Psoas muscle (tissue), 7 donors: ENCODE measurements at regions not wholly inside any gene's neighbourhood (a gene's known extent, or its start where the extent isn't known, plus 50 kb on each side); places are given as distances from the start of the nearest gene placed in this dataset.
"Not testable (repeated sequence)": the region's sequence is repeated elsewhere in the genome, so short reads cannot be mapped to it uniquely, and the experiment has no call there.

Experiments
- ATAC-seq, 4 donors: fragments of 200-7000 bp; cut with Tn5 transposase; one replicate each; pipeline ENCODE4 v1.9.1; 2020; ENCODE audit warnings: moderate library complexity in 3 of 4, mild to moderate bottlenecking in 2 of 4
- DNase-seq, 2 donors: peaks; one replicate each; pipeline ENCODE4 v3.0.0-alpha.2; 2020
- H3K27ac ChIP-seq: fragments of 200-600 bp; one replicate; pipeline ENCODE4 v1.8.0; 2022
- H3K27me3 ChIP-seq, 3 donors: fragments of 200-600 bp in 1 of 3; one replicate each; pipeline versions ENCODE4 v1.6.1 to v1.8.0; 2013 to 2022; ENCODE audit warnings: low read length in 2 of 3, mild to moderate bottlenecking in 2 of 3, moderate library complexity in 1 of 3; ENCODE audit not compliant: insufficient read depth in 3 of 3
- H3K36me3 ChIP-seq, 2 donors: fragments of 200-600 bp in 1 of 2; one replicate each; pipeline versions ENCODE4 v1.6.1 to v1.8.0; 2013 to 2022; ENCODE audit warnings: low read depth in 1 of 2, mild to moderate bottlenecking in 1 of 2, moderate library complexity in 1 of 2; ENCODE audit not compliant: insufficient read depth in 1 of 2
- H3K4me1 ChIP-seq: fragments of 200-600 bp; one replicate; pipeline ENCODE4 v1.8.0; 2022
- H3K4me3 ChIP-seq: fragments of 200-600 bp; one replicate; pipeline ENCODE4 v1.8.0; 2022; ENCODE audit warnings: mild to moderate bottlenecking
- H3K9me3 ChIP-seq: fragments of 200-600 bp; one replicate; pipeline ENCODE4 v1.8.0; 2022
- CTCF ChIP-seq: fragments of 200-600 bp; IDR thresholded peaks from one replicate; pipeline ENCODE4 v1.8.0; 2022; ENCODE audit warnings: antibody characterized with exemption
- WGBS, 3 donors: extraction: QIAGEN DNeasy Blood & Tissue Kit; methylation state at CpG; one replicate each; pipeline versions ENCODE4 v1.1.6 to v1.1.7; 2013; 5-methylcytosine and 5-hydroxymethylcytosine counted together
- intact Hi-C, 2 donors: fragments of 100-400 bp; cut with DNase I; formaldehyde crosslinking; loops; one replicate each; pipeline versions ENCODE4 v1.11.0 to v1.14.2; 2022
- donor health status: healthy with polysubstance abuse.
- donor health status: DM: no; HTN: no; CAD: no; lungs with moderate emphysema.
- donor health status: Bipolar disorder and iron deficiency.
- donor health status: healthy.
- donor health status: DM: yes; HTN: yes; CAD: no.
- donor health status: DM: no; HTN: no; CAD: no.
- donor health status: DM: yes; HTN: yes; CAD: no.

- DNase-seq = no peak
- no peaks in the 10 kb centered on the region for H3K4me1 ChIP-seq
- H3K27ac ChIP-seq = no peak overlapping the region
- ATAC-seq = no peak
- no peaks in the 10 kb centered on the region for H3K27me3 ChIP-seq
- TF ChIP-seq CTCF = no peak
- no peak overlapping the region for H3K4me3 ChIP-seq
- no peaks in the 10 kb centered on the region for H3K36me3 ChIP-seq
- intact Hi-C loops = no loop called here
- WGBS, 3 donors = 49 to 51% (median 49%) methylated on average over 2 of the region's 2 CpGs
- no peaks in the 10 kb centered on the region for H3K9me3 ChIP-seq
Measured at GRCh38 chr5:166281433-166281832, 2010.0 kb upstream of the WWC1 start.

GRCh38 chr5:166282939-166283338 lies 2008.5 kb upstream of the WWC1 start:
- Histone ChIP-seq H3K9me3 (no peaks in the 10 kb centered on the region), H3K27me3 (no peaks in the 10 kb centered on the region), H3K4me1 (no peaks in the 10 kb centered on the region), H3K36me3 (no peaks in the 10 kb centered on the region), H3K4me3 (no peak overlapping the region), H3K27ac (no peak overlapping the region)
- intact Hi-C loops = no loop called here
- DNase-seq = no peak
- 77 to 88% (median 80%) methylated on average over 3 of the region's 3 CpGs for WGBS, 3 donors
- TF ChIP-seq CTCF = no peak
- no peak for ATAC-seq

GRCh38 chr5:166285361-166285760 lies 2006.1 kb upstream of the WWC1 start:
- no peak overlapping the region for H3K4me3 ChIP-seq
- intact Hi-C loops = no loop called here
- H3K27me3 ChIP-seq = no peaks in the 10 kb centered on the region
- H3K27ac ChIP-seq = no peak overlapping the region
- H3K9me3 ChIP-seq = no peaks in the 10 kb centered on the region
- no peak for TF ChIP-seq CTCF
- DNase-seq = no peak
- WGBS, 3 donors = 43 to 60% (median 51%) methylated on average over 2 of the region's 2 CpGs
- H3K36me3 ChIP-seq = no peaks in the 10 kb centered on the region
- H3K4me1 ChIP-seq = no peaks in the 10 kb centered on the region
- ATAC-seq = no peak

- WGBS, 3 donors = 82 to 86% (median 85%) methylated on average over 3 of the region's 3 CpGs
- DNase-seq = no peak
- TF ChIP-seq CTCF = no peak
Measured at GRCh38 chr5:166286832-166287231, 2004.6 kb upstream of the WWC1 start.

GRCh38 chr5:166287866-166288265 lies 2003.6 kb upstream of the WWC1 start:
- Histone ChIP-seq H3K27ac (no peak overlapping the region), H3K27me3 (no peaks in the 10 kb centered on the region), H3K9me3 (no peaks in the 10 kb centered on the region), H3K4me1 (no peaks in the 10 kb centered on the region), H3K4me3 (no peak overlapping the region), H3K36me3 (no peaks in the 10 kb centered on the region)
- ATAC-seq = no peak
- intact Hi-C loops = no loop called here
- no peak for DNase-seq
- TF ChIP-seq CTCF = no peak
- 39 to 55% (median 47%) methylated on average over 1 of the region's 1 CpG for WGBS, 3 donors

More at GRCh38 chr5:166286832-166287231, 2004.6 kb upstream of the WWC1 start:
- no peaks in the 10 kb centered on the region for H3K36me3 ChIP-seq
- H3K9me3 ChIP-seq = no peaks in the 10 kb centered on the region
- H3K27ac ChIP-seq = no peak overlapping the region
- intact Hi-C loops = no loop called here
- H3K27me3 ChIP-seq = no peaks in the 10 kb centered on the region
- ATAC-seq = no peak
- H3K4me3 ChIP-seq = no peak overlapping the region
- no peaks in the 10 kb centered on the region for H3K4me1 ChIP-seq

GRCh38 chr5:166291800-166292199 lies 1999.6 kb upstream of the WWC1 start:
- WGBS, 3 donors = 79 to 84% (median 83%) methylated on average over 2 of the region's 2 CpGs
- H3K4me1 ChIP-seq, ATAC-seq, H3K27ac ChIP-seq, H3K27me3 ChIP-seq, intact Hi-C loops, H3K4me3 ChIP-seq, H3K36me3 ChIP-seq, DNase-seq, H3K9me3 ChIP-seq: not testable (repeated sequence)
